ENCODE measurements at regions not wholly inside any gene's neighbourhood (a gene's known extent, or its start where the extent isn't known, plus 50 kb on each side); places are given as distances from the start of the nearest gene placed in this dataset.

- TF ChIP-seq CTCF (IDR thresholded peaks at IDR 0.05 in 2 of 3, conservative IDR thresholded peaks at IDR 0.05 in 1 of 3; ENCODE audit: control insufficient read depth in 2 of 3, extremely low read depth in 1 of 3, insufficient read depth in 1 of 3, low read depth in 3 of 3, low read length in 3 of 3), result no peak
- no peak for TF ChIP-seq NFIC (IDR thresholded peaks at IDR 0.05; ENCODE audit: low read depth, low read length)
- TF ChIP-seq EP300 (IDR thresholded peaks at IDR 0.05; ENCODE audit: borderline replicate concordance in 1 of 2, control insufficient read depth in 1 of 2, low read depth in 2 of 2, low read length in 2 of 2), result no peak
- TF ChIP-seq POLR2A (IDR thresholded peaks at IDR 0.05; ENCODE audit: low read depth, low read length), result no peak
- TF ChIP-seq POLR2AphosphoS5 (IDR thresholded peaks at IDR 0.05; ENCODE audit: low read length), result no peak
- no peak for TF ChIP-seq DPF2 (IDR thresholded peaks at IDR 0.05)
These were observed 312.8 kb upstream of the PTCHD4 start for GRCh38 chr6:48423640-48424365.

All from GM12878 (cell line).